ENCODE measurements at regions not wholly inside any gene's neighbourhood (a gene's known extent, or its start where the extent isn't known, plus 50 kb on each side); places are given as distances from the start of the nearest gene placed in this dataset.

DNA sequence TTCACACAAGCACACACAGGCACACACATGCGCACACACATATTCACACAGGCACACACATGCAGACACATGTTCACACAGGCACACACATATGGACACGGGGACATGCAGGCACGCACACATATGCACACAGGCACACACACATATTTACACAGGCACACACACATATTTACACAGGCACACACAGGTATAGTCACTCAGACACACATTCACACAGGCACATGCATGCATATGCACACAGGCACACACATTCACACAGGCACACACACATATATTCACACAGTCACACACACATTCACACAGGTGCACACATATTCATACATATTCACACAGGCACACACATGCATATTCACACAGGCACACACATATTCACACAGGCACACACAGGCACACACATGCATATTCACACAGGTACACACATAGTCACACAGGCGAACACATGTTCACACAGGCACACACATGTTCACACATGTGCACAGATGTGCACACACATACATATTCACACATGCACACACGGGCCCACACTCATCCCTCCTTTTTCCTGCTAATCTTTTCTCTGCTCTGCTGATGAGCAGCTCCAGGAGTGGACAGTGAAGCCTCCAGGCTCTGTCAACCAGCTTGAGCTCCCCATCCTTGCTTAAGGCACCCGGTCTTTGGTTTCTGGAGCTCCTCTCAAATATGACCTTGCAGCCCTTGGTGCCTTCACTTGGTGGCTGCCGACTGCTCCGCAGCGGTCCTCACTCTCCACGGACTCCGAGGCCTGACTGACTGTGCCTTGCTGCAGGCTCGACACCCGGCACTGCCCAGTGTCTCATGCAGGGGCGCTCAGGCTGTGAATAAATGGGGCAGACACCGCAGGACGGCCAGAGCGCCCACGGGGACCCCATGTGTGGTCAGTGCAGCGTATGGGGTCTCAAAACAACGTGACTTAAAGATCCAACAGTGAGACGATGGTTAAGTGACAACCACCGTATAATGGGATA, 581.2 kb upstream of the MGMT start:
- DNase-seq: no peak

DNA sequence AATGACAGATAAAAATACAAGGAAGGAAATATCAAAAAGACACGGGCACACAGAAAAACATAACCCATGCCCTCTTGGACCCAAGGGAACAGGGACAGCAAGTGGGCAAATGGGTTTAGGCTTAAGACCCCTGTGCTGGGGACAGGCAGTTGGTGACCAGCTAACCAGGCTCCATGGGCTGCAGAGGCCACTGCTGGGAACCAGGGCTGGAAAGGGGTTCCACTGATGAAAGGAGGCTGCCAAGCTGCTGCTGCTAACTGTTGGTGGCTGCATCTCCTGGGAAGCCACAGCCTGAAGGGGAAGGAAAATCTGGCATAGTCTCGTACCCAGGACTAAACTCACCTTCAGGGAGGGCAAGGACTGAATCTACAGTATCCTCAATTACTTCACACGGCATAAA, 579.2 kb upstream of the MGMT start:
- DNase-seq: no peak

DNA sequence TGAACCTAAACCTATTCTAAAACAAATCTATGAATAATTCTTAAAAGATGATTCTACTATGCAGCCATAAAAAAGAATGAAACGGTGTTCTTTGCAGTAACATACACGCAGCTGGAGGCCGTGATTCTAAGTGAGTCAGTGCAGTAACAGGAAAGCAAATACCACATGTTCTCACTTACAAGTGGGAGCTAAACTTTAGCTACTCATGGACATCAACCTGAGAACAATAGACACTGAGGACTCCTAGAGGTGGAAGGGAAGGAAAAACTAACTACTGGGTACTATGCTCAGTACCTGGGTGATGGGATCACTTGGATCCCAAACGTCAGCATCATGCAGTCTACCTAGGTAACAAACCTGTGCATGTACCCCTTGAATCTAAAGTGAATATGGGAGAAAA, 575.0 kb upstream of the MGMT start:
- no peak for DNase-seq

DNA sequence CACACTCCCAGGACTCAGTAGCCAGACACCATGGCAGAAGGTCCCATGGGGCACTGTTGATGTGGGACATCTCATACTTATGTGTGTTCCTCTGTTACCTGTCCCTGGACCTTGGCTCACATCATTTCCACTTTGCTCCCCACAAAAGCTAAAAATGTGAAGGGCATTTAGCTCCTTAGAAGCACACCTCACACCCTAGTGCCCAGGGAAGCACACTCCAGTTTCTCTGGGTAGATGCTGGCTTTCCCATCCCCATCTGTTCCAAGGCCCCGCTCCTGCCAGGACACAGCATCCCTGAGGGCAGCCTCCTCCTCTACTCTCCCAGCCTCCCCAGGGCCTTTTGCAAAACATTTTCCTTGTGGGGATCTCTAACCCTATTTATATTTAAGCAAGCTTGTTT, 572.4 kb upstream of the MGMT start:
- no peak for DNase-seq

DNA sequence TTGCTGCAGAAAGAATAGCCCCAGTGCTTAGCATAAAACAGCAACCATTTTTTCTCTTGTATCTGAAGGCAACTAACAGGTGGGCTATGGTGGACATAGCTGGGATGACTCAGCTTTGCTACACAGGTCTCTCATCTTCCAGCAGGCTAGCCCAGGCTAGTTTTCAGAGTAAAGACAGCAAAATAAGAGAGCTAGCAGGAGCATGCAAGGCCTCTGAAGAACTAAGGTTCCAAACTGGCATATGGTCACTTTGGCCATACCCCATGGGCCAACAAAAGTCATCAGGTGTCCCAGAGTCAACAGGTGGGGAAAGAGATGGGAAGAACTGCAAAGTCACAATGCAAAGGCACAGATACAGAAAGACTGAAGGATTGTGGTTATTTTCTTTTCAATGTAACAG, 571.6 kb upstream of the MGMT start:
- no peak for DNase-seq

DNA sequence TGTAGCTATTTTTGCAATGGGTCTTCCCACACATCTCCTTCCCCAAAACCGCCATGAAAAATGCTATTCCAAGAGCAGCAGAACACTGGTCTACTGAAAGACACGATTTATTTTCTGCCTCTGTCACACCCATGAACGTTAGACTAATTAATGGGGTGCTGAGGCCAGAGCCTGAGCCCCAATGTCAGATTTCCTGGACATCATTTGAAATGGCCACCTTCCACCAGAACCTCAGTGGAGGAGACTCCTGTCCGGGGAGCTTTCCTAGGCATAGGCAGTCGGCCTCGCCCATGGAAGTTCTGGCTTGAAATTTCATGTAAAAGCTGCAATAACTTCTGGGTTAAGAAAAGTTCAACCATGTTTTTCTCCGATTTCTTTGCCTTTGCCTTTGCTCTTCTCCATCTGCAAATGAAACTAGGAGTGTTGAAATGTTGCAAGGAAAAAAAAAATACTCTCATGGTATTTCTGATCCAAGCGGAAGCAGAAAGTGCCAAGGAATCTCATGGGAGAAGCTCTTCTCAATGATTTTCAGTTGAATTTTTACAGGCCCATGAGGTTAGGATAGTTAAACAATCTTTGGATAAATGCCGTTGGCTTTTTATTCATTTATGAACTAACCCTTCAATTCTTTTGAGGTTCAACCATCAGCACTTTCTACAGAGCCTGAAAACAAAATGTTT, 570.8 kb upstream of the MGMT start:
- no peak for DNase-seq

DNA sequence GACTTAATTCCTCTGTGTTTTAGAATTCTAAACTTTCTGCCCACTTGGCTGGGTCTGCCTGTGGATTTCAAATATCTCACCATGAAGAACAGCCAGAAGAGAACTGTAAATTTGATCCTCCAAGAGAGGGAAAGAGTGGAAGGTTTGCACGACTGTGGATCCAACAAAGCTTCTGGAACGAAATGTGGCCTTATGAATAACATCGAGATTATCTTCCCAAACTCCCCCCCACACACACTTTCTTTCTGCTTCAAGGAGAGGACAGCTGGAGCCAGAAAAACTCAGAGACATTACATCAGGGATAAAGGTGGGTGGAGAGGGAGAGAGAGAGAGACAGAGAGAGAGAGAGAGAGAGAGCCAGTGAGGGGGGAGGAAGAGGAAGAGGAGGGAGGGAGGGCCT, 570.1 kb upstream of the MGMT start:
- DNase-seq: no peak

DNA sequence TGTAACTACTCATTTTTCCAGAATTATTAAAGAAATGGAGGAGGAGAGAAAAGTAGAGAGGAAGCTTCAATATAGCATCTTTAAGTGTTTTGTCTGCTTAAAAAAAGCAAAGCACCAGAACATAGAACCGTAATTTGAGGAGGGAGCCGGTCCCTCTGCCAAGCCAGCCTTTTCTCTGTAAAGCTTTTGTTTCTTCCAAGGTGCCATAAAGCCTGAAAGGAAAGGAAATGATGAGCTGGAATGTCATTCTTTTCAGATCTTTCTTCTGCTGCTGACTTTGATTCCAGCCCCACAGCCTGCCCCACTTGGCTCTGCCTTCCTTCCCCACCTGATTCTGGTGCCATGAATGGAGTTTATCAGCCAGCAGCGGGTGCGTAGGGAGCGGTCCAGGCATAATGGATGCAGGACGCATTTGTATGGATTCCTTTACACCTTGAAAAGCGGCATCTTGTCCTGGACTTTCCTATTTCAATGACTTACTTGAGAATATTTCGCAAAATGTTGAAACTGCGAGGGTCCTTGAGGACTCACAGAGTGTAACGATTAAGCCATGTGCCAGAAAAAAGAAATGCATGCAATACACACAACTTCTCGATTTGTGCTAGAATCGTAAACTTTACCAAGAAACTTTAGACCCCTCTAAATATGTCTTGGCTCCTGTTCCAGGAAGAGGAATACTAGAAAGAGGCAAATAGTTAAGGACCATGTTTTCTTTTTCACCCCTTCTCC, 569.5 kb upstream of the MGMT start:
- no peak for DNase-seq

DNA sequence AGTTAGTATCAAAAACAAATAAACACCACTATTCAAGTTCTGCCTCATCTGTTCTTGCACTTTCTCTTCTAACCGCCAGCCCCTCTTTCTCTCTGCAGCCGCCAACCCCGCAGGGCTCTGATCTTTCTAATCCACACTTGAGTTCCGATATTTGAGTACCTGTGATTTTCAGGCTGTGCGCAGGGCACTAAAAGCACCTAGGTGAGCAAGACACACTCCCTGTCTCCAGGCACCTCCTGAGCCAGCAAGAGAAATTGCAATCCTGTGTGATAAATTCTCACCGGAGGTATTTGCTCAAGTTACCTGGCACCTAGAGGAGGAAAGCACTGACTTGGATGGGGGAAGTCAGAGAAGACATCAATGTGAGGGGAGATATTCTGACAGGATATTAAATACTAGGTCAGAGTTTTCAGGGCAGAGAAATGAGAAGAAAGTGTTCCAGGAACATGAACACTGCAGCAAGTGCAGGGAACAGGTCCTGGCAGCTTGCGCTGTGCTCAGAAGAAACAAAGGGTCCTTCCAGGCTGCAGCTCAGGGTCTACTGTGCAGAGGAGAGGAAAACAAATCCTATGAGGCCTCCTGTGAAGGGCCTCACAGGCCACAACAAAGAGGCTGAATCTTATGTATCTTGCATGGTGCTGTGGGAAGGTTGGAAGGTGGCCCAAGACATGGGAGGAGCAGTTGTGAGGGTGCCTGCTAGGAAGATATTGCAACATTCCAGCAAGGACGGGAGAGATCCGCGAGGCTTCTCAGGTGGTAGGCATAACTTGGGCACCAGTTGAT, 568.7 kb upstream of the MGMT start:
- DNase-seq: no peak

DNA sequence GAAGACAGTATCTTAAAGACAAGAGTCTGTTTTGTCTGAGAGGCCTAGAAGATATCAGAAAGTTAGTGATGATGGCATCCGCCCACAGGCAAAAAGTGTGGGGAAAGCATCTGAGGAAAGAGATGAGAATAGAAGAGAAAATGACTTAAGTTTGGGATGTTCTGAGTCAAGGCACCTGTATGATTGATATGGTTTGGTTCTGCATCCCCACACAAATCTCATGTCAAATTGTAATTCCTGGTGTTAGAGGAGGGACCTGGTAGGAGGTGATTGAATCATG, 568.2 kb upstream of the MGMT start:
- no peak for DNase-seq

DNA sequence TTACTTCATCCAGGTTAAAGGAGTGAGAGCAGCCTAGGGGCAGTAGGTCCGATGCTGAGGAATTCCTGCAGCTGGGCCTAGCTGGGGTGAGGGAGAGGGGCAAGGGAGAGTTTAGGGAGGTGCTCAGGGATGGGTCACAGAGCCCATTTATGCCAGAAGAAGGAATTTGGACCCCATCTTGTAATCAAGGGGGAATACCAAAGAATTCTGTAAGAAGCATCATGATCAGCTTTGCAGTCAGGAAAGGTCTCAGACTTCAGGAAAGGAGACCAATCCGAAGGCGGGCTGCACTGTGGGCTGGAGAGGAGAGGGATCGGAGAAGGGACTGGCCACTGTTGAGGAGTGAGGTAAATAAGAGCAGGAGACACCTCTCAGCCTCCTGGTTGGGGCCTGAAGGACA, 566.6 kb upstream of the MGMT start:
- no peak for DNase-seq

DNA sequence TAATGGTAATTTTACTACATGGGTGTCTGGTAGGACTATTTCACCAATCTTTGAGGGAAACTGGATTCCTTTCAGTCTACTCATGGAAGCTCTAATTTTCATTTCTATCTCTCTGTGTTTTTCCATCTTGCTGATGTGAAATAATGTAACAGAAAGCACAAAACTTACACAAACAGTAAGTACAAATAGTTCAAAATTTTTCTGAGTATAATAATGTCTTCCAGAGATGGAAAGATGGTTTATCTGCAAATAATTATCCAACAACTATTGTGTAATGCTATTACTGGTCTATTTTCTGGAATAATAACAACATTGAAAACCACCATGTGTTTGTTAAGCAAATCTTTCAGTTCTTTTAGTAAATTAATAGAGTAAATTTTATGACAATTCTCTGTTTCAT, 565.8 kb upstream of the MGMT start:
- DNase-seq: no peak

DNA sequence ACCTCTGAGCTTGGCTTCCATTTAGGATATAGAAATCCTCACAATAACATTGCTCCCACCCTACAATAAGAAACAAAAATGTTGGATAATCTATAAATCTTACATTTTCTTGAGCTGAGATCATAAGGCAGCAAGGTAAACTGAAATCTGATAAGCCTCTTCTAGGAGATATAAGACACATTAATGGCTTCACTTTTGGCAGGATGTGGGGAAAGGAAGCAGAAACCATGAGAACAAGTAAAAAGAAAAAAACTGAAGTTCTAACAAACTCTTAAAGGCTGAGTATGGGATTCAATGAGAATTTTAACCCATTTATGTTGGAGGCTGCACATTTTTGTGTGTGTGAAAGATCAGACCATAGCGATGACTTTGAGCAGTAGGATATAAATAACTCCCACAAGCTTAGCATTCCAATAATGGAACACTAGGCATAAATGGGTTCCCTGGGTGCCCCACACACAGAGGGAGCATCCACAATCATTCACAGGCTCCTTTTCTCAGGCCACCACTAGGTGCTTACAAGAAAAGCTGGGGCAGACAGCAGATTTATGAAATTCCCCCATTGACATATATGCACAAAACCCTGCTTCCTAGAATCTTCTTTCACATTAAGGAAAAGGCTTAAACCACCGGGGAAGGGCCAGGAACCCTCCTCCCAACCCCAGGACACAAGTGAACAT, 564.9 kb upstream of the MGMT start:
- DNase-seq: no peak

DNA sequence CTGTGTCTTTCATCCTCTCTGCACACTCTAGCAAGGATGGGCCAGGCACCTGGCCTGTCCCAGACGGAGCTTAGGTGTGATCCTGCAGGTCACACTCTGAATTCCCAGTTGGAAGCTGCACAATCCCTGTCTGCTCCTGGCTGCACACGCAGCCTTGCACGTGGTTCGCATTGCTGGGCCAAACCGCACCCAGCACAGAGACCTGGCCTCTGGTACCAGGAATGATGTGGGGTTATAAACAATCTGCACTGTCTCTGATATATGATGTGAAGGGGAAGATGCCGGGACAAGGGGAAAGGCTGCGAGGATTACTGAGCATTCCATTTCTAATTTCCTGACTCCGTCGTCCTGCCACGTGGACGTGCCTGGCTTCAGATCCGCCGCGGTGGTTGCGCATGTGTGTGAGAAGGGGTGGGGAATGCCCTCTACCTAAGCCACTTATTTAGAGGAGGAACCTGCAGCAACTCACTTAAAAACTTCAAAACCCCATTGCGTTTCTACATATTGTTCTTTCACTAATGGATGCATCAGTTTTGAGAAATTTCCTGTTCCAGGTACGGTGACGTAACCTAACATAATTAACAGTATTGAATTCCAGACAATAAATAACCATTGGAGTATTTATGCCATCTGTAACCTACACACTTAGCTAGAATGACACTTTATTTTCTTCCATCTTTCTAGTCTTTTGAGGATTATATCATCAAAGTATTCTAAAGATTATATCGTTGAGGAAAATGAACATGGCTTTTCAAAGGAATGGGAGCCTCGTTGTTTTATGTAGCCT, 559.7 kb upstream of the MGMT start:
- no peak for DNase-seq

DNA sequence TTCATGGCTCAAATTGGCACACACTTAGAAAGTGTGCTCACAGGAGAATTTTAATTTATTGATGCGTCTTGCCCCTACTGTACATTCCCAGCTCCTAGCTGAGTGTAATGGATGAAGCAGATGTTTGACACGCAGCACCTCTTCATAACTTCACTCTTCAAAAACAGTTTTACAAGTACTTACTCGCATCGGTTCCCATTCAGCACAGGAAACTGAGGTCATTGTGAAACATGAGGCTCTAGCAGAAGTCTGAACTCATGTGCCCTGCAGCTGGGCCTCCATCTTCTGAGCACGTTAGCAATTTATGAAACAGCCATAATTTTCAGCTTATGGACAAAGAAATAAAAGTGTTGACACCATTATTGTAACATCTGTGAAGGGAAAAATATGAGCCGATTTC, 558.9 kb upstream of the MGMT start:
- no peak for DNase-seq

DNA sequence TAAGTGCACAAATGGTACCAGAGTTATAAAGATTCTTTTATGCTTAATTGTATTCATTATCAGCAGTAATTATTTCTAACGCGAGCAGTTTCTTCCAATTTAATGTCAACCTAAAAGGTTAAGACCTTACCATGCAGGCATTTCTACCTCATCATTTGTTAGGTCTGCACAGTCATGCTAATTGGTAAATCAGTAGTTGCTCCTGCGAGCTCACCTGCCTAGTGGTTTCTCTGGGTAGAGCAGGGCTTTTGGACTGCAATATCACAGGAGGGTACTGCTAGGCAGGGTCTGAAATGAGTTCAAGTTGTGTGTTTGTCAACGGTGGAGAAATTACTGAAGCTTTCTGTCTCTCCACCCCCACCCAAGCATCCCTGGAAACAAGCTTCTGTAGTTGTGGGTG, 558.5 kb upstream of the MGMT start:
- DNase-seq: no peak

DNA sequence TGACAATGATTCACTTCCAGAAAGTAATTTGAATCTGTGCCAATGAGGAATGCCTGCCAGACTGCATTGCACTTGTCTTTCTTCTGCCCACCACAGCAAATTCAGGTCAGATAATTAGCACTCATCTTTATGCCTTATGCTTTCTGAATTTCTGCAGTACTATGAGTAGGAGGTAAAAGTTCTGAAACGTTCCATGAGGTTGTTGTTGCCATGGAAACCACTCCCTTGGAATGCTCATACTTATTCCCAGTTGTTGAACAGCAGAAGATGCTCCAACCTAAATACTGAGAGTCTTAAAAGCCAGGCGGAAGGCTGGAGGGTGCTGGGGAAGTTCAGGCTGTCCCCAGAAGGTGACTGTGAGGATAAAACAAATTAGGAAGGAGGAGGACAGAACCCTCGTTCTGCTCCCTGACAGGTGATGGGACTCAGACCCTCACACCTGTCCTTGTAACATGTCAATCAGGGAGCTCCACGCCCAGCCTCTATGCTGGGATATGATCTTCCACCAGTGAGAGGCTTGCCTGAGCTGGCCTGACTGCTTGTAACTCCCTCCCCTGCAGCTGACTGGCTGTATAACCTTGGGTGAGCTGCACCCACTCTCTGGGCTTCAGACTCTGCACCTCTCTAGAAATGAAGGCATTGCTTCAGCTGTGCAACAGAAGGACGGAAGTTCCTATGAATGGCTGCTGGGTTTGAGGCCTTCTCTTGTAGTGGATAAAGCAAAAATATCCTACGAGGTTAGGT, 554.3 kb upstream of the MGMT start:
- DNase-seq: no peak

DNA sequence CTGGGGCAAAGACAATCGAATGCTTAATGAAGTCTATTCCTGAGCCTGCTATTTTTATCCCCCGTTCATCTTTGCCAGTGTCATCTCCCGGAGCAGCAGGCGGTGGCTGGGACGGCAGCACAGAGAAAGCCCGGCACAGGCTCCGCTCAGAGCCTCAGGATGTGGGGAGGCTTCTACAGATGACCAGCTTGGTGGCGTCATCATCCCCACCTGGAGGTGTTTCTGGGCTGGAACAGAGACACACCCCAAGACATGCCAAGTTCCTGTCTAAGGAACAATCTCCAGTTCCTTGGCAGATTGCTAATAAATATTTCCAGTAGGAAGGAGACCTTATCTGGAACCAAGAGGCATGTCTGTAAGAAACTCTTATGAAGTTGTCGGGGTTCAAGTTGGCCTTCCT, 552.4 kb upstream of the MGMT start:
- no peak for DNase-seq

DNA sequence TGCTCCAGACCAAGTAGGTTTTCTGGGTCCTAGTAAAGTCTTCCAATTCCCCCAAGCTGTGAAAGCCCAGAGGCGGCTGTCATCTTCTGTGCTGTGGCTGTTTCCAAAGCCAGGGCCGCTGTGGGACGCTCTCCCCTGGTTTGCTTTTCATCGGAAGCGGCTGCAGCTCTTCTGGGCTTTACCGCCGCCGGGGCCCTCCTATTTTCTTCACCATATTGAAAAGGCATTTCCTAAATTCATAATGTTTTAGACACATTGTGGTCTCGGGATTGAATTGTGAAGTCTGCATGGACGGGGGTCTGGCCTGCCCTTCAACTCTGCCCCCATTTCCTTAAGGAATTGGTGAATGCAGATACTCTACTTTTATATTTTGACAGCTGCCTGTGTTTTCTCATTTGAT, 551.4 kb upstream of the MGMT start:
- no peak for DNase-seq

DNA sequence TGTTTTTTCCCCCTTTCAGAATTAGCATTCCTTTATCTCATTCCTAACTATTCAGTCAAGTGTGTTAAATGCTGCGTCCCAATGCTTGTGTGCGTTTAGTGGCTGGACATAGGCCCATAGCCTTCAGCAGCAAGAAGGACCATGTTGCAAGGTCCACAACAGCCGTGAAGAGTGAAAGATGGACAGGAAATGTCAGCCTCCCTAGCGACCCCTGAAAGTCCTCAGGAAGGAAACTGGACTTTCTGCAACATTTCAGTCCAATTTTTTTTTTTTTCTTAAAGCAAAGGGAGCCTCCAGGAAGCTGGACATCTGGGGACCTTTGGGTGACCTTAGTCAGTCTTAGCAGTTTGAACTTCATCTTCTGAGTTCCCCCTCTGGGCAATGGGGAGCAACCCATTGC, 550.7 kb upstream of the MGMT start:
- DNase-seq: no peak

DNA sequence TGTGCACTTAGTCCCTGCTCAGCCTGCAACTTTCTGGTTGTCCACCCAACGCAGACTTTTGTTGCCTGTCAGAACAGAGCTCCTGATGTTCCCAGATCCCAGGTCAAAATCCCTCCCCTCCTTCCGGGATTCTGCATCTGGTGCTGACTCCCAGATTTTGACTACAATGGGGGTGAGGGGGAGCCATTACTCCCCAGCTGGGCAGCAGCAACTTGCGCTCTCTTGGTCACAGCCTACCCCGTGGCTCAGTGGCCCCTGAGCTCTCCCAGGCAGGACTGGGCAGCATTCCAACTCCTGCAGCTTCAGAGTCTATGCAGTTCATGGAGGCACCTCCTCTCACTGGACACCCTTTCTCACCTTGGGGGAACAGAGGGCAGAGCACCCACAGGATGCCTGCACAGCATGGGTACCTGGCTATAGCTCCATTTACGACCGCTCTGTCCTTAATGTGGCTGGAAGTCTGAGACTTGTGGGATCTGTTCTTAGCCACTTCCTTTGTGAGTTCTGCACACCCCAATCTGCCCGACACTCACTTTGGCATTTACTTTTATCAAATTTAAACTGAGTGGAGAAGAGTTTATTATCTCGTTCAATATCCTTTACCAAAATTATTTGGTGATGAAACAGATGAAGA, 545.5 kb upstream of the MGMT start:
- no peak for DNase-seq

Data from GDM1 (cell line).